Vagina (tissue), 2 donors: ENCODE measurements at regions not wholly inside any gene's neighbourhood (a gene's known extent, or its start where the extent isn't known, plus 50 kb on each side); places are given as distances from the start of the nearest gene placed in this dataset.
"Not testable (repeated sequence)": the region's sequence is repeated elsewhere in the genome, so short reads cannot be mapped to it uniquely, and the experiment has no call there.

ENCODE experiments used
- DNase-seq, 2 donors: peaks; one replicate each; pipeline ENCODE4 v3.0.0-alpha.2; 2017; ENCODE audit errors: extremely low spot score in 2 of 2
- H3K27ac ChIP-seq: fragments of 200-600 bp; sonication (generic); one replicate; pipeline ENCODE4 v1.5.1; 2019
- H3K27me3 ChIP-seq: fragments of 200-600 bp; sonication (generic); one replicate; pipeline ENCODE4 v1.5.1; 2019
- H3K36me3 ChIP-seq, 2 donors: fragments of 200-600 bp; sonication (generic); one replicate each; pipeline ENCODE4 v1.5.1; 2017 to 2019
- H3K4me1 ChIP-seq: fragments of 200-600 bp; sonication (generic); one replicate; pipeline ENCODE4 v1.5.1; 2019
- H3K4me3 ChIP-seq, 2 donors: fragments of 200-600 bp; sonication (generic); 1 replicate in 1 of 2; 2 replicates in 1 of 2; pipeline ENCODE4 v1.5.1; 2016 to 2019
- H3K9me3 ChIP-seq: fragments of 200-600 bp; sonication (generic); one replicate; pipeline ENCODE4 v1.5.1; 2019
- POLR2A ChIP-seq, 2 donors: fragments of 450-650 bp; IDR thresholded peaks; one replicate each; pipeline ENCODE4 v1.6.1; 2017; ENCODE audit warnings: antibody characterized with exemption in 2 of 2, mild to moderate bottlenecking in 2 of 2, moderate library complexity in 2 of 2
- POLR2AphosphoS5 ChIP-seq, 2 donors: sonication (generic); formaldehyde crosslinking; IDR thresholded peaks; one replicate each; pipeline ENCODE4 v1.9.0; 2017; ENCODE audit warnings: antibody characterized with exemption in 2 of 2, mild to moderate bottlenecking in 2 of 2, low read depth in 1 of 2; ENCODE audit not compliant: insufficient read depth in 1 of 2
- intact Hi-C: fragments of 100-400 bp; cut with DNase I; formaldehyde crosslinking; loops from one replicate; pipeline ENCODE4 v1.15.1; 2023
- TF ChIP-seq, protein P1 (sequence below), 3 experiments: fragments of 450-650 bp in 2 of 3; fragments of 200-600 bp in 1 of 3; sonication (generic) in 1 of 3; IDR thresholded peaks; one replicate each; pipeline ENCODE4 v1.5.1; 2017 to 2019; ENCODE audit warnings: antibody characterized with exemption in 3 of 3, mild to moderate bottlenecking in 2 of 3, moderate library complexity in 2 of 3

GRCh38 chr12:31794745-31795144, 65.9 kb upstream of the AMN1 start:
- Histone ChIP-seq H3K27me3 (no peaks in the 10 kb centered on the region), H3K36me3 (no peaks in the 10 kb centered on the region), H3K9me3 (no peaks in the 10 kb centered on the region), H3K4me3 (no peak overlapping the region), H3K4me1 (no peaks in the 10 kb centered on the region), H3K27ac (no peak overlapping the region)
- intact Hi-C loops, result no loop called here
- DNase-seq, result no peak
- TF ChIP-seq, protein P1, sequence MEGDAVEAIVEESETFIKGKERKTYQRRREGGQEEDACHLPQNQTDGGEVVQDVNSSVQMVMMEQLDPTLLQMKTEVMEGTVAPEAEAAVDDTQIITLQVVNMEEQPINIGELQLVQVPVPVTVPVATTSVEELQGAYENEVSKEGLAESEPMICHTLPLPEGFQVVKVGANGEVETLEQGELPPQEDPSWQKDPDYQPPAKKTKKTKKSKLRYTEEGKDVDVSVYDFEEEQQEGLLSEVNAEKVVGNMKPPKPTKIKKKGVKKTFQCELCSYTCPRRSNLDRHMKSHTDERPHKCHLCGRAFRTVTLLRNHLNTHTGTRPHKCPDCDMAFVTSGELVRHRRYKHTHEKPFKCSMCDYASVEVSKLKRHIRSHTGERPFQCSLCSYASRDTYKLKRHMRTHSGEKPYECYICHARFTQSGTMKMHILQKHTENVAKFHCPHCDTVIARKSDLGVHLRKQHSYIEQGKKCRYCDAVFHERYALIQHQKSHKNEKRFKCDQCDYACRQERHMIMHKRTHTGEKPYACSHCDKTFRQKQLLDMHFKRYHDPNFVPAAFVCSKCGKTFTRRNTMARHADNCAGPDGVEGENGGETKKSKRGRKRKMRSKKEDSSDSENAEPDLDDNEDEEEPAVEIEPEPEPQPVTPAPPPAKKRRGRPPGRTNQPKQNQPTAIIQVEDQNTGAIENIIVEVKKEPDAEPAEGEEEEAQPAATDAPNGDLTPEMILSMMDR (IDR thresholded peaks at IDR 0.05), result no peak
- TF ChIP-seq POLR2A (IDR thresholded peaks at IDR 0.05) (no peak), POLR2AphosphoS5 (IDR thresholded peaks at IDR 0.05; ENCODE audit: insufficient read depth in 1 of 2, low read depth in 1 of 2) (no peak)

- H3K27me3 ChIP-seq, DNase-seq, H3K4me1 ChIP-seq, H3K9me3 ChIP-seq, H3K4me3 ChIP-seq, H3K36me3 ChIP-seq, intact Hi-C loops, H3K27ac ChIP-seq: not testable (repeated sequence)
These were observed 62.4 kb upstream of the AMN1 start for GRCh38 chr12:31791265-31791664.

- TF ChIP-seq POLR2A (IDR thresholded peaks at IDR 0.05) (no peak), POLR2AphosphoS5 (IDR thresholded peaks at IDR 0.05; ENCODE audit: insufficient read depth in 1 of 2, low read depth in 1 of 2) (no peak)
- TF ChIP-seq, protein P1 (IDR thresholded peaks at IDR 0.05), result no peak
- H3K4me1 ChIP-seq, result no peaks in the 10 kb centered on the region
- no peaks in the 10 kb centered on the region for H3K9me3 ChIP-seq
- no peaks in the 10 kb centered on the region for H3K36me3 ChIP-seq
- no peaks in the 10 kb centered on the region for H3K27me3 ChIP-seq
- H3K4me3 ChIP-seq, result no peak overlapping the region
- DNase-seq, result no peak
- intact Hi-C loops, result no loop called here
- no peak overlapping the region for H3K27ac ChIP-seq
These were observed 61.9 kb upstream of the AMN1 start for GRCh38 chr12:31790759-31791158.

- TF ChIP-seq POLR2A (IDR thresholded peaks at IDR 0.05), result no peak
- TF ChIP-seq POLR2AphosphoS5 (IDR thresholded peaks at IDR 0.05; ENCODE audit: insufficient read depth in 1 of 2, low read depth in 1 of 2), result no peak
- TF ChIP-seq, protein P1 (IDR thresholded peaks at IDR 0.05), result no peak
- Histone ChIP-seq H3K9me3 (no peaks in the 10 kb centered on the region), H3K4me3 (no peak overlapping the region), H3K36me3 (no peaks in the 10 kb centered on the region), H3K27ac (no peak overlapping the region), H3K4me1 (no peaks in the 10 kb centered on the region), H3K27me3 (no peaks in the 10 kb centered on the region)
- intact Hi-C loops, result no loop called here
- no peak for DNase-seq
These were observed 56.5 kb upstream of the AMN1 start for GRCh38 chr12:31785318-31785717.

- H3K4me3 ChIP-seq, result no peak overlapping the region
These were observed 55.3 kb upstream of the AMN1 start for GRCh38 chr12:31783996-31784645.

More at GRCh38 chr12:31783996-31784645, 55.3 kb upstream of the AMN1 start:
- H3K36me3 ChIP-seq, result no peaks in the 10 kb centered on the region
- no peaks in the 10 kb centered on the region for H3K4me1 ChIP-seq
- intact Hi-C loops, result no loop called here
- H3K9me3 ChIP-seq, result no peaks in the 10 kb centered on the region
- H3K27me3 ChIP-seq, result no peaks in the 10 kb centered on the region
- TF ChIP-seq POLR2A (IDR thresholded peaks at IDR 0.05), result no peak
- no peak for TF ChIP-seq POLR2AphosphoS5 (IDR thresholded peaks at IDR 0.05; ENCODE audit: insufficient read depth in 1 of 2, low read depth in 1 of 2)
- TF ChIP-seq, protein P1 (IDR thresholded peaks at IDR 0.05), result no peak
- no peak overlapping the region for H3K27ac ChIP-seq
- DNase-seq, result no peak
